Mesenchymal stem cell (in vitro differentiated cells and primary cell): ENCODE measurements at regions not wholly inside any gene's neighbourhood (a gene's known extent, or its start where the extent isn't known, plus 50 kb on each side); places are given as distances from the start of the nearest gene placed in this dataset.

Source experiments
- DNase-seq: peaks from one replicate; pipeline ENCODE4 v3.0.0-alpha.2; 2013
- H2AFZ ChIP-seq: one replicate; pipeline ENCODE4 v1.6.1; 2013; ENCODE audit warnings: low read depth, mild to moderate bottlenecking, control low read depth, inconsistent platforms, low read length, moderate library complexity
- H2AK5ac ChIP-seq: 2 replicates; pipeline ENCODE4 v1.6.1; 2013; ENCODE audit warnings: low read length, moderate library complexity, mild to moderate bottlenecking, inconsistent platforms; ENCODE audit not compliant: severe bottlenecking
- H2BK120ac ChIP-seq: one replicate; pipeline ENCODE4 v1.6.1; 2013; ENCODE audit warnings: low read depth, mild to moderate bottlenecking, inconsistent platforms, low read length, moderate library complexity
- H2BK12ac ChIP-seq, 2 experiments: one replicate each; pipeline ENCODE4 v1.6.1; 2013; ENCODE audit warnings: inconsistent platforms in 2 of 2, low read length in 2 of 2, mild to moderate bottlenecking in 2 of 2, moderate library complexity in 2 of 2, control low read depth in 1 of 2
- H2BK15ac ChIP-seq: one replicate; pipeline ENCODE4 v1.6.1; 2013; ENCODE audit warnings: mild to moderate bottlenecking, low read depth, inconsistent platforms; ENCODE audit not compliant: poor library complexity, severe bottlenecking
- H2BK5ac ChIP-seq: 2 replicates; pipeline ENCODE4 v1.6.1; 2013; ENCODE audit warnings: low read depth, mild to moderate bottlenecking, low read length, control low read depth, inconsistent platforms; ENCODE audit not compliant: poor library complexity, severe bottlenecking
- H3K14ac ChIP-seq, 2 experiments: one replicate each; pipeline ENCODE4 v1.6.1; 2013; ENCODE audit warnings: inconsistent platforms in 2 of 2, low read length in 2 of 2, control low read depth in 1 of 2, mild to moderate bottlenecking in 1 of 2, moderate library complexity in 1 of 2
- H3K18ac ChIP-seq, 2 experiments: one replicate each; pipeline ENCODE4 v1.6.1; 2013; ENCODE audit warnings: inconsistent platforms in 2 of 2, low read length in 2 of 2, control low read depth in 1 of 2, low read depth in 1 of 2, mild to moderate bottlenecking in 1 of 2
- H3K23ac ChIP-seq, 2 experiments: one replicate each; pipeline ENCODE4 v1.6.1; 2013; ENCODE audit warnings: inconsistent platforms in 2 of 2, low read length in 2 of 2, mild to moderate bottlenecking in 2 of 2, moderate library complexity in 2 of 2, control low read depth in 1 of 2
- H3K27ac ChIP-seq: 2 replicates; pipeline ENCODE4 v1.5.1; 2013; ENCODE audit warnings: mild to moderate bottlenecking, moderate library complexity, low read length, control low read depth, inconsistent platforms; ENCODE audit not compliant: poor library complexity, severe bottlenecking
- H3K27me3 ChIP-seq, 2 experiments: 2 replicates each; pipeline versions ENCODE4 v1.6.1 to v1.7.0; 2013; ENCODE audit warnings: low read length in 2 of 2, mild to moderate bottlenecking in 2 of 2, moderate library complexity in 2 of 2, control low read depth in 1 of 2, inconsistent platforms in 1 of 2; ENCODE audit not compliant: control insufficient read depth in 1 of 2, insufficient read depth in 1 of 2
- H3K36me3 ChIP-seq, 2 experiments: 2 replicates each; pipeline versions ENCODE4 v1.6.1 to v1.7.0; 2013; ENCODE audit warnings: low read length in 2 of 2, control low read depth in 1 of 2, inconsistent platforms in 1 of 2, low read depth in 1 of 2, mild to moderate bottlenecking in 1 of 2; ENCODE audit not compliant: insufficient read depth in 2 of 2, control insufficient read depth in 1 of 2
- H3K4ac ChIP-seq, 2 experiments: one replicate each; pipeline ENCODE4 v1.6.1; 2013; ENCODE audit warnings: inconsistent platforms in 2 of 2, low read length in 2 of 2, mild to moderate bottlenecking in 2 of 2, moderate library complexity in 2 of 2, control low read depth in 1 of 2, low read depth in 1 of 2
- H3K4me1 ChIP-seq: 2 replicates; pipeline ENCODE4 v1.6.1; 2013; ENCODE audit warnings: low read depth, low read length, control low read depth; ENCODE audit not compliant: control insufficient read depth, insufficient read depth
- H3K4me2 ChIP-seq: 2 replicates; pipeline ENCODE4 v1.6.1; 2013; ENCODE audit warnings: low read length, mild to moderate bottlenecking, inconsistent platforms; ENCODE audit not compliant: poor library complexity, severe bottlenecking
- H3K4me3 ChIP-seq, 2 experiments: 2 replicates each; pipeline versions ENCODE4 v1.5.1 to v1.7.0; 2013; ENCODE audit warnings: low read length in 2 of 2, mild to moderate bottlenecking in 2 of 2, control low read depth in 1 of 2, low read depth in 1 of 2; ENCODE audit not compliant: insufficient read depth in 1 of 2
- H3K79me1 ChIP-seq: replicated peaks from 2 replicates; pipeline ENCODE4 v1.6.1; 2013; ENCODE audit warnings: mild to moderate bottlenecking, control low read depth, low read length, inconsistent platforms; ENCODE audit not compliant: poor library complexity, severe bottlenecking
- H3K9ac ChIP-seq: 2 replicates; pipeline ENCODE4 v1.7.0; 2013; ENCODE audit warnings: mild to moderate bottlenecking, low read length, moderate library complexity
- H3K9me3 ChIP-seq: 2 replicates; pipeline ENCODE4 v1.7.0; 2013; ENCODE audit warnings: mild to moderate bottlenecking, low read length; ENCODE audit not compliant: control insufficient read depth
- H4K8ac ChIP-seq: one replicate; pipeline ENCODE4 v1.6.1; 2013; ENCODE audit warnings: inconsistent platforms, mild to moderate bottlenecking, low read length, moderate library complexity
- H4K91ac ChIP-seq: one replicate; pipeline ENCODE4 v1.6.1; 2013; ENCODE audit warnings: mild to moderate bottlenecking, low read length, inconsistent platforms
- WGBS: methylation state at CpG from one replicate; pipeline ENCODE4 v1.1.7; 2013; ENCODE audit warnings: mixed read lengths; 5-methylcytosine and 5-hydroxymethylcytosine counted together

GRCh38 chr3:124053871-124054270 lies 61.9 kb upstream of the ROPN1 start:
- no peak overlapping the region for H2BK120ac ChIP-seq

GRCh38 chr3:124056846-124057245 lies 64.9 kb upstream of the ROPN1 start:
- Histone ChIP-seq H2AK5ac (no peak overlapping the region), H3K9me3 (no peaks in the 10 kb centered on the region), H2BK15ac (no peak overlapping the region), H2BK120ac (no peak overlapping the region), H3K14ac (no peak overlapping the region), H3K36me3 (no peaks in the 10 kb centered on the region), H3K79me1 (peaks cover 38% of the 10 kb centered on the region), H3K18ac (no peak overlapping the region), H2AFZ (no peak overlapping the region), H3K9ac (no peak overlapping the region), H3K4me1 (peaks cover 1% of the 10 kb centered on the region), H3K27me3 (peaks cover 4 to 6% of the 10 kb centered on the region in 2 experiments), H3K27ac (no peak overlapping the region), H3K4me3 (no peak overlapping the region), H3K4me2 (no peak overlapping the region), H2BK12ac (no peak overlapping the region), H4K91ac (no peak overlapping the region), H2BK5ac (no peak overlapping the region), H3K4ac (no peak overlapping the region), H4K8ac (no peak overlapping the region), H3K23ac (no peak overlapping the region)
- DNase-seq: no peak
- 83% methylated on average over 1 of the region's 2 CpGs for WGBS

More at GRCh38 chr3:124053871-124054270, 61.9 kb upstream of the ROPN1 start:
- no peak overlapping the region for H3K4ac ChIP-seq
- peaks cover 39% of the 10 kb centered on the region for H3K79me1 ChIP-seq
- H2BK15ac ChIP-seq: no peak overlapping the region
- DNase-seq: no peak
- H3K18ac ChIP-seq: no peak overlapping the region
- H3K9me3 ChIP-seq: no peaks in the 10 kb centered on the region
- H3K14ac ChIP-seq: no peak overlapping the region
- no peak overlapping the region for H4K91ac ChIP-seq
- no peak overlapping the region for H3K4me2 ChIP-seq
- peaks cover 1% of the 10 kb centered on the region for H3K4me1 ChIP-seq
- no peak overlapping the region for H3K4me3 ChIP-seq
- no peak overlapping the region for H3K27ac ChIP-seq
- peaks cover 7 to 10% of the 10 kb centered on the region in 2 experiments for H3K27me3 ChIP-seq
- no peak overlapping the region for H2AFZ ChIP-seq
- H3K9ac ChIP-seq: no peak overlapping the region
- H3K23ac ChIP-seq: no peak overlapping the region
- no peak overlapping the region for H2AK5ac ChIP-seq
- H2BK12ac ChIP-seq: no peak overlapping the region
- H2BK5ac ChIP-seq: no peak overlapping the region
- no peak overlapping the region for H4K8ac ChIP-seq
- no peaks in the 10 kb centered on the region for H3K36me3 ChIP-seq

- DNase-seq: no peak
- H3K27me3 ChIP-seq: peaks cover 0 to 5% of the 10 kb centered on the region in 2 experiments
- peaks cover 1% of the 10 kb centered on the region for H3K4me1 ChIP-seq
- no peak overlapping the region for H3K14ac ChIP-seq
- no peak overlapping the region for H3K4ac ChIP-seq
- no peak overlapping the region for H3K4me2 ChIP-seq
- no peaks in the 10 kb centered on the region for H3K9me3 ChIP-seq
- H4K91ac ChIP-seq: no peak overlapping the region
- H3K18ac ChIP-seq: no peak overlapping the region
- no peak overlapping the region for H4K8ac ChIP-seq
- H2BK120ac ChIP-seq: no peak overlapping the region
- H3K27ac ChIP-seq: no peak overlapping the region
- no peak overlapping the region for H3K9ac ChIP-seq
- no peaks in the 10 kb centered on the region for H3K36me3 ChIP-seq
- 68% methylated on average over 6 of the region's 6 CpGs for WGBS
- H2AK5ac ChIP-seq: no peak overlapping the region
- no peak overlapping the region for H2BK12ac ChIP-seq
- no peak overlapping the region for H2AFZ ChIP-seq
- H2BK5ac ChIP-seq: no peak overlapping the region
- no peak overlapping the region for H3K4me3 ChIP-seq
- peaks cover 38% of the 10 kb centered on the region for H3K79me1 ChIP-seq
- no peak overlapping the region for H3K23ac ChIP-seq
- no peak overlapping the region for H2BK15ac ChIP-seq
These were observed 65.5 kb upstream of the ROPN1 start for GRCh38 chr3:124057420-124057819.

GRCh38 chr3:124059580-124059979 lies 67.7 kb upstream of the ROPN1 start:
- Histone ChIP-seq H3K4me3 (no peak overlapping the region), H2BK5ac (no peak overlapping the region), H3K4ac (no peak overlapping the region), H3K18ac (no peak overlapping the region), H3K27me3 (peaks cover 0 to 5% of the 10 kb centered on the region in 2 experiments), H2BK15ac (no peak overlapping the region), H3K27ac (no peak overlapping the region), H2AFZ (no peak overlapping the region), H3K36me3 (no peaks in the 10 kb centered on the region), H2BK12ac (no peak overlapping the region), H3K9me3 (no peaks in the 10 kb centered on the region), H4K8ac (no peak overlapping the region), H3K79me1 (peaks cover 43% of the 10 kb centered on the region), H4K91ac (no peak overlapping the region), H3K9ac (no peak overlapping the region), H2BK120ac (no peak overlapping the region), H3K14ac (no peak overlapping the region), H3K4me2 (no peak overlapping the region), H3K23ac (no peak overlapping the region), H3K4me1 (no peaks in the 10 kb centered on the region), H2AK5ac (no peak overlapping the region)
- 67% methylated on average over 1 of the region's 1 CpG for WGBS
- DNase-seq: no peak
